Parathyroid adenoma (tissue), 2 donors: ENCODE measurements at regions not wholly inside any gene's neighbourhood (a gene's known extent, or its start where the extent isn't known, plus 50 kb on each side); places are given as distances from the start of the nearest gene placed in this dataset.

Experiments used
- H2AFZ ChIP-seq: fragments of 300-600 bp; sonication (generic); one replicate; pipeline ENCODE4 v1.7.0; 2017; ENCODE audit warnings: antibody characterized with exemption, mild to moderate bottlenecking
- H3K27ac ChIP-seq: fragments of 300-600 bp; sonication (generic); one replicate; pipeline ENCODE4 v1.7.0; 2017
- H3K27me3 ChIP-seq: fragments of 300-600 bp; sonication (generic); one replicate; pipeline ENCODE4 v1.7.0; 2017; ENCODE audit warnings: low read length; ENCODE audit not compliant: control insufficient read depth, insufficient read depth
- H3K36me3 ChIP-seq: fragments of 300-600 bp; sonication (generic); one replicate; pipeline ENCODE4 v1.7.0; 2017; ENCODE audit warnings: low read length; ENCODE audit not compliant: control insufficient read depth, insufficient read depth
- H3K4me1 ChIP-seq: fragments of 300-600 bp; sonication (generic); one replicate; pipeline ENCODE4 v1.7.0; 2017; ENCODE audit warnings: control low read depth
- H3K4me2 ChIP-seq: fragments of 300-600 bp; sonication (generic); one replicate; pipeline ENCODE4 v1.7.0; 2017; ENCODE audit warnings: low read length
- H3K4me3 ChIP-seq: fragments of 300-600 bp; sonication (generic); one replicate; pipeline ENCODE4 v1.7.0; 2017; ENCODE audit warnings: low read depth, low read length
- H3K79me2 ChIP-seq: fragments of 300-600 bp; sonication (generic); one replicate; pipeline ENCODE4 v1.7.0; 2017; ENCODE audit warnings: control low read depth
- H3K9ac ChIP-seq: fragments of 300-600 bp; sonication (generic); one replicate; pipeline ENCODE4 v1.7.0; 2017; ENCODE audit warnings: mild to moderate bottlenecking
- H3K9me3 ChIP-seq: fragments of 300-600 bp; sonication (generic); one replicate; pipeline ENCODE4 v1.7.0; 2017; ENCODE audit warnings: low read length; ENCODE audit not compliant: control insufficient read depth
- CTCF ChIP-seq: fragments of 300-600 bp; sonication (generic); IDR thresholded peaks from one replicate; pipeline ENCODE4 v1.7.0; 2017; ENCODE audit warnings: antibody characterized with exemption, mild to moderate bottlenecking
- donor health status: primary hyperparathyroidism.

- Histone ChIP-seq H3K79me2 (no peaks in the 10 kb centered on the region), H3K36me3 (no peaks in the 10 kb centered on the region), H3K4me1 (no peaks in the 10 kb centered on the region), H3K27ac (no peak overlapping the region), H3K9ac (no peak overlapping the region), H3K4me3 (no peak overlapping the region), H3K4me2 (no peak overlapping the region), H2AFZ (no peak overlapping the region), H3K27me3 (no peaks in the 10 kb centered on the region), H3K9me3 (no peaks in the 10 kb centered on the region)
- TF ChIP-seq CTCF = no peak
Measured at GRCh38 chr15:95816591-95816990, 513.9 kb upstream of the NR2F2 start.

- Histone ChIP-seq H3K79me2 (no peaks in the 10 kb centered on the region), H3K27ac (no peak overlapping the region), H3K27me3 (no peaks in the 10 kb centered on the region), H3K4me3 (no peak overlapping the region), H3K9ac (no peak overlapping the region), H3K36me3 (no peaks in the 10 kb centered on the region), H3K9me3 (no peaks in the 10 kb centered on the region), H3K4me1 (no peaks in the 10 kb centered on the region), H2AFZ (no peak overlapping the region), H3K4me2 (no peak overlapping the region)
- no peak for TF ChIP-seq CTCF
Measured at GRCh38 chr15:95822961-95823360, 507.5 kb upstream of the NR2F2 start.

GRCh38 chr15:95825208-95825607 is 505.3 kb upstream of the NR2F2 start:
- Histone ChIP-seq H3K36me3 (no peaks in the 10 kb centered on the region), H3K27me3 (no peaks in the 10 kb centered on the region), H3K79me2 (no peaks in the 10 kb centered on the region), H2AFZ (no peak overlapping the region), H3K4me2 (no peak overlapping the region), H3K27ac (no peak overlapping the region), H3K4me3 (no peak overlapping the region), H3K4me1 (no peaks in the 10 kb centered on the region), H3K9ac (no peak overlapping the region), H3K9me3 (no peaks in the 10 kb centered on the region)
- TF ChIP-seq CTCF = no peak

GRCh38 chr15:95825671-95826411 is 504.7 kb upstream of the NR2F2 start:
- H3K4me3 ChIP-seq = no peak overlapping the region

More at GRCh38 chr15:95825671-95826411, 504.7 kb upstream of the NR2F2 start:
- no peaks in the 10 kb centered on the region for H3K27me3 ChIP-seq
- no peaks in the 10 kb centered on the region for H3K4me1 ChIP-seq
- no peaks in the 10 kb centered on the region for H3K36me3 ChIP-seq
- no peak overlapping the region for H2AFZ ChIP-seq
- H3K9ac ChIP-seq = no peak overlapping the region
- TF ChIP-seq CTCF = no peak
- no peak overlapping the region for H3K4me2 ChIP-seq
- no peaks in the 10 kb centered on the region for H3K9me3 ChIP-seq
- H3K79me2 ChIP-seq = no peaks in the 10 kb centered on the region
- H3K27ac ChIP-seq = no peak overlapping the region
